CD4-positive, alpha-beta T cell treated with Interleukin-4 for 4 hours (primary cell): ENCODE measurements at regions not wholly inside any gene's neighbourhood (a gene's known extent, or its start where the extent isn't known, plus 50 kb on each side); places are given as distances from the start of the nearest gene placed in this dataset.
"Not testable (repeated sequence)": the region's sequence is repeated elsewhere in the genome, so short reads cannot be mapped to it uniquely, and the experiment has no call there.

Experiments
- DNase-seq: peaks from one replicate; pipeline ENCODE4 v3.0.0-alpha.2; 2020

DNA sequence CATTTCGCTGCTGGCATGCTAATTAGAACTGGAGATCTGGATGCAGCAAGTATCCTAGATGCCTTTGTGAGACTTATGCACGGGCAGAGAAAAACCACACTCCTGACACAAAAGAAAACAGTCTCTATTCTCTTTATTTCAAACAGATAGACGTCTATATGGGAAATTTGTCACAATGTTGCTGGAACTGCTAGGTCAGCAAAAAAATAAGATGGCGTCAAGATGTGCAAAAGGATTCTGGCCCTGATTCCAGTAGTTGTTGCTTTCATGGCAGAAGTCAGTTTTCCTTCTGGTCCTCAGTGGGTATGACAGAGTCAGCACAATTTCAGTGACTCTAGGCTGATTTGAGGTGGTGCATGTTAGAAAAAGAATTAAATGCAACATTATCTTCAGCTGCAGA lies 1068.0 kb downstream of the SLITRK5 start:
- DNase-seq, result no peak

- DNase-seq, result no peak
Observed at GRCh38 chr13:88744289-88744688, 1073.1 kb downstream of the SLITRK5 start.

DNA sequence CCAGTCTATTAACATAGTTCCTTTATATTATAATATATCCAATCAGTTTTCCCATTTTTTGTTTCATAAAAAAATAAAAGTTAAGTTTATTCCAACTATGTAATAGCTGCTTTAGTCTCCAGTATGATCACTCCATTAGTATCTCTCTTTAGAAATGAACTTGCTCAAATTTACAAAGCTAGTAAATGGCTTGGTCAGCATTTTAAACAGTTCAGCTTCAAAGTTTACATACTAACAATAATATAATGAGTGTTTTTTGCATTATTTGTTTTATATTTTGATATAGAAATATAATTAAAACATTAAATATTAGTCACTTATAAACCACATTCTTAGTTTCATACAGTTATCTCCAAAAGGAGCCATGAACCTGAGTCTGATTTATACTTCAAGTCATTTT lies 1073.8 kb downstream of the SLITRK5 start:
- no peak for DNase-seq

DNA sequence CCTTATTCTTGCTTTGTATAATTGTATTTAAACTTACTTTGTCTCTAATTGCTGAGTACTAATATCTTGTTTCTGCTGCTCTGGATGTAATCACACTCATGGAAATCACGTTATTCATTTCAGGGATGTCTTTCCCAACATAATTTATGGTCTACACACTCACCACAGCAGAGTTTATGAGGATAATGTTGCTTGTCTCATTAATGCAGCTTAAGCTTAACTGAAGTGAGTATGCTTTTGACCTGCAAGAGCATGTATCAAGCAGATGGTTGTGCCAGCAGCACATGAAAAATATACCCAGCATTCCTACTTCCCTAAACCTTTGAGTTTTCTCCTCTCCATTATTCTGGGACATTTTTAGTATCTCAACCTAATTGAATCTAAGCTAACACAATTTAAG lies 1080.9 kb downstream of the SLITRK5 start:
- DNase-seq, result no peak

DNA sequence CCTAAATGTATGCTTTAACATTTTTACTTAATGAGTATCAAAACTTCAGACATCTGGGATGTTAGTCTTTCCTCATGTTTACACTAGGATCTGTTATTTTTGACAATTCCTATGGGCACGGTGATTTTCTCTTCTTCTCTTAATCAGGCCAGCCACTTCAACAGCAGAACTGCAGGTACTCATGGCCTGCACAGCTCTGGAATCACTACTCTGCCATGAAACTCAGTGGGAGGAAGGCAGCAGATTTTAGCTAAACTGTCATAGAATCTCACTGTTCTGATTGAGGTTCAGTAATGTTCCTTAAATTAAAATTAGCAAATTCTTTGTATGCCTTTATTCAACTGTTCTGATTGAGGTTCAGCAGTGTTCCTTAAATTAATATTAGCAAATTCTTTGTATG lies 1083.0 kb downstream of the SLITRK5 start:
- no peak for DNase-seq

- no peak for DNase-seq
Observed at GRCh38 chr13:88761145-88761544, 1090.0 kb downstream of the SLITRK5 start.

GRCh38 chr13:88764103-88764502 lies 1092.9 kb downstream of the SLITRK5 start:
- DNase-seq, result no peak

DNA sequence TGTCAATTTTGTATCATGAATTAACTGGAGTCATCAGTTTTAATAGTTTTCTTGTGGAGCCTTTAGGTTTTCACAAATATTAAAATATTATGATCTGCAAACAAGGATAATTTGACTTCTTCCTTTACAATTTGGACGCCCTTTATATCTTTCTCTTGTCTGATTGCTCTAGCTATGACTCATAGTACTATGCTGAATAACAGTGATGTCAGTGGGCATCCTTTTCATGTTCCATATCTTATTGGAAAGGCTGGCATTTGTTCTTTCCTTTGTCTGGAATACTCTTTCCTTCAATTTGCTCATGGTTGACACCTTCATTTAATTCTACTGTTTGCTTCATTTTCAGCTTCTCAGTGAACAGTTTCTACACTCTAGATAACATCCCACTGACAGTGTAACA lies 1129.3 kb downstream of the SLITRK5 start:
- DNase-seq, result no peak

- DNase-seq, result no peak
Observed at GRCh38 chr13:88801361-88801760, 1130.2 kb downstream of the SLITRK5 start.

DNA sequence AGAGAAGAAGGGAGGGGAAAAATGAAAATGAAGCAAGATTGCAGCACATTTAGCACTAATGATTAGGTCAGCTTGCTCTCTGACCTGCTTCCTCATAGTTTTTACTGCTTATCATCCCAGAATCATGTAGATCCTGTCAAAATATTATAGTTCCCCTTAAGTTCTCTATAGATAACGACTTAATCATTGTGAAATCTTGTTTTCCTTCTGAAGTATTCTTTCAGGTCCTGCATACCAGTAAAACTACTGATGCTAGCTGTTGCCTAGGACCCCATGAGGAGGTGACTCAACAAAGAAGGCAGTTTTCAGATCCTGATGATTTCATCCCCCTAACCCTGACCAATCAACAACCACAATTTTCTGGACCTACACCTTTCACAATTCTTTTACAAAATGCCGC lies 1131.7 kb downstream of the SLITRK5 start:
- no peak for DNase-seq

- DNase-seq, result no peak
Observed at GRCh38 chr13:88806438-88806837, 1135.3 kb downstream of the SLITRK5 start.

GRCh38 chr13:88817560-88817959 lies 1146.4 kb downstream of the SLITRK5 start:
- no peak for DNase-seq

GRCh38 chr13:88823114-88823513 lies 1151.9 kb downstream of the SLITRK5 start:
- no peak for DNase-seq

GRCh38 chr13:88824218-88824617 lies 1153.0 kb downstream of the SLITRK5 start:
- DNase-seq, result no peak

GRCh38 chr13:88840085-88840484 lies 1168.9 kb downstream of the SLITRK5 start:
- no peak for DNase-seq

DNA sequence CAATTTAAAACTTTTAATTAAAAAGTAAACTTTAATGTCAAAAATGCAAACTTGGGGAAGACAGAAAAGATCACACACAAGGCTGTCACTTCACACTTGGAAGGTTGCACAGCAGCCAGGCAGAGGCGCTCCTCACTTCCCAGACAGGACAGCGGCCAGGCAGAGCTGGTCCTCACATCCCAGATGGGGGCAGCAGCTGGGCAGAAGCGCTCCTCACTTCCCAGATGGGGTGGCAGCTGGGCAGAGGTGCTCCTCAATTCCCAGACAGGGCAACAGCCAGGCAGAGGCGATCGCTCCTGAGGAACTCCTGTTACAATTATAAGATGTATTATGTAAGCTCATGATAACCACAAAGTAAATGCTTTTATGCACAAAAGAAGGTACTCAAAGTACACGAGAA lies 1181.1 kb downstream of the SLITRK5 start:
- not testable (repeated sequence) for DNase-seq

- DNase-seq, result no peak
Observed at GRCh38 chr13:88857256-88857655, 1186.1 kb downstream of the SLITRK5 start.

DNA sequence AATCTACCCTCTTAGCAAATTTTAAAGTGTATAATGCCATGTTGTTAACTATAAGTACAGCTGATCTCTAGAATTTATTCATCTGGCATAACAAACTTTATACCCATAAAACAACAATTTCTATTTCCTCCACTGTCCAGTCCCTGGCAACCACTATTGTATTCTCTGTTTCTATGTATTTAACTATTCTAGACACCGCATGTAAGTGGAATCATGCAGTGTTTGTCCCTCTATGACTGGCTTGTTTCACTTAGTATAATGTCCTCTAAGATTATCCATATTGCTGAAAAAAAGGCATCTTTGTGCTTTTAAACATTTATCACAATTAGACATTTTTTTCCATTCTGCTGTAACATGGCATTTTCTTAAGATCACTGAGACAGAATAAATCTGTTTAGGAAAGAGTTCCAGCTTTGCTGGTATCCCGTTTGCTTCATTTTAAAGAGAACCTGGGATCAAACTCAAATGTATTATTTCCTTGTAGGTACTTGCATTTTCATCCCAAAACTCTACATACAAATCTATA lies 1191.0 kb downstream of the SLITRK5 start:
- no peak for DNase-seq

- DNase-seq, result no peak
Observed at GRCh38 chr13:88863116-88863515, 1191.9 kb downstream of the SLITRK5 start.

DNA sequence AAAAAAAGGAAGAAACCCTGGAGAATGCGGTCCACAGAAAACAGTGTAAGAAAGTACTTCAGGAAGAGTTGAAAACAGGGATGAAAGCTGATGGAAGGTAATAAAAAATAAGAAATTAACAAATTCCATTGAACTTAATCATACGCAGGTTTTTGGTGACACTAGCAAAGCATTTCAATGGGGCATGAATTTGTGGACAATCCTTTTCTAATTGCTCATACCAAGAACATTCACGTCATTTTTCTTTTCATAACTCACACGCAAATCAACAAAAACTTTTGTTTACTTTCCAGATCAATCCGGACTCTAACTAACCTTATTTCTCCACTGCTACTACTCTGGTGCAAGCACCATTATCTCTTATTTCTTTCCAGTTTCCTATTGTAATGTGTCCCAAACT lies 1195.0 kb downstream of the SLITRK5 start:
- DNase-seq, result no peak

DNA sequence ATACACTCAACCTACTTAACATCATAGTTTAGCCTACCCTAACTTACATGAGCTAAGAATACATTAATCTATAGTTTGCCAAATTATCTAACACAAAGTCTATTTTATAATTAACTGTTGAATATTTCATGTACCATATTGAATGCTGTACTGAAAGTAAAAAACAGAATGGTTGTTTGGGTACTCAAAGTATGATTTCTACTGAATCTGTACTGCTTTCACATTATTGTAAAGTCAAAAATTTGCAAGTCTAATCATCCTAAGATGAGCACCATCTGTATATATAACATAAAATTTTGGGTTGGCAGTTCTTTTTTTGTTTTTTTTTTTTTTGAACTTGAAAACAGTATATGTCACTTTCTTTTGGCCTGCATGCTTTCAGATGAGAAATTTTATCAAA lies 1212.6 kb downstream of the SLITRK5 start:
- no peak for DNase-seq

- no peak for DNase-seq
Observed at GRCh38 chr13:88887045-88887662, 1216.0 kb downstream of the SLITRK5 start.

DNA sequence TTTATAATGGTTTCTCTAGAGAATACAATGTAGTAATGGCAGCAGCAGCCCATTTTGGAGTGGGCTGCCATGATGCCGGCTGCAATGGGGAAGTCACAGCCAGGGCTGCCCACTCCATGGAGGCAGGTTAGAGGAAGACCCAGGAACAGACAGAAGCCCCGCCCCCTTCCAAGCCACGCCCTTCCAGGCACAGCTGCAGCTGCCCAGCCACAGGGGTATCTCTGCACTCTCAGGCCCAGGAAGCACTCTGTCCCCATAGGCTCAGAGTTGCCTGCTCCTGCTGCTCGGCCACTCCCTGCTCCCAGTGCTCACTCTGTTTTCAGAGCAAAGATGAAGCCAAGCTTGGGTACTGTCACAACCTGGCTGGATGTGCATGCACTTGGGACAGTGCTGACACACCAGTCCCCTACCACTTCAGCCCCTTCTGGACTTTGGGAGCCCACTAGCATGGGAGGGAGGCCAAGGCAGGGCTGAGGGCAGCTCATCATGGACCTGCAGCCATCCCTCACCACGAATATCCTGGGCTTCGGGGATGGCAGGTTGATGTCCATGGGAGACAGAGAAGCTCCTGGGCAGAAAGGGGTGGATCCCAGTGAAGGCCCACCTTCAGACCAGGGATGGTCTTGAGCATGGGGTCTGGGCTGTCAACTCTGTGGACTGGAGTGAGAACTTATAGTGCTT lies 1224.2 kb downstream of the SLITRK5 start:
- no peak for DNase-seq

DNA sequence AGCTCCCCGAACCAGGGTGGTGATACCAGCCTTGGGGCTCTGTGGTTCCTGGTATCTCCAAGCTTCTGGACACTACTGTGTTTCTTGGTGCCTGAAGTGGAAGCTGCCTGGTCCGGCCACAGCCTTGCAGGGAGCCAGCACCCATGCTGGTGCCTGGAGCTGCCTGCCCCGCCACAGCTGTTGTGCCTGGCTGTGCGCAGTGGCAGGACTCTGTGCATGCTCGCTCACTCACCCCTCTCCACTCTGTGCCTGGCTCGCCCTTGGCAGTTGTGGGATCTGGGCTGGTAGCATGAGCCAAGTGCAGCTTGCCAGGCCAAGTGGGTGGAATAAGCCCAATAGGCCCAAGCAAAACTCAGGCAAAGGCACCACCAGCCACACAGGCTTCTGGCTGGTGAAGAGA lies 1225.3 kb downstream of the SLITRK5 start:
- no peak for DNase-seq

GRCh38 chr13:88908961-88909441 lies 1237.8 kb downstream of the SLITRK5 start:
- no peak for DNase-seq
